ENCODE measurements at regions not wholly inside any gene's neighbourhood (a gene's known extent, or its start where the extent isn't known, plus 50 kb on each side); places are given as distances from the start of the nearest gene placed in this dataset.

GRCh38 chr3:168747697-168748096 lies 652.0 kb upstream of the GOLIM4 start:
- H3K27me3 ChIP-seq = no peaks in the 10 kb centered on the region
- intact Hi-C loops (cut with DNase I; ENCODE audit: low total_unique reads) = no loop called here
- WGBS, 2 donors = 79 to 85% methylated on average over 3 of the region's 3 CpGs
- no peak overlapping the region for H3K27ac ChIP-seq
- no peak for DNase-seq
- no peaks in the 10 kb centered on the region for H3K36me3 ChIP-seq (ENCODE audit: low read depth, missing control alignments)
- no peak for TF ChIP-seq POLR2A (IDR thresholded peaks at IDR 0.05)
- TF ChIP-seq, protein P1, sequence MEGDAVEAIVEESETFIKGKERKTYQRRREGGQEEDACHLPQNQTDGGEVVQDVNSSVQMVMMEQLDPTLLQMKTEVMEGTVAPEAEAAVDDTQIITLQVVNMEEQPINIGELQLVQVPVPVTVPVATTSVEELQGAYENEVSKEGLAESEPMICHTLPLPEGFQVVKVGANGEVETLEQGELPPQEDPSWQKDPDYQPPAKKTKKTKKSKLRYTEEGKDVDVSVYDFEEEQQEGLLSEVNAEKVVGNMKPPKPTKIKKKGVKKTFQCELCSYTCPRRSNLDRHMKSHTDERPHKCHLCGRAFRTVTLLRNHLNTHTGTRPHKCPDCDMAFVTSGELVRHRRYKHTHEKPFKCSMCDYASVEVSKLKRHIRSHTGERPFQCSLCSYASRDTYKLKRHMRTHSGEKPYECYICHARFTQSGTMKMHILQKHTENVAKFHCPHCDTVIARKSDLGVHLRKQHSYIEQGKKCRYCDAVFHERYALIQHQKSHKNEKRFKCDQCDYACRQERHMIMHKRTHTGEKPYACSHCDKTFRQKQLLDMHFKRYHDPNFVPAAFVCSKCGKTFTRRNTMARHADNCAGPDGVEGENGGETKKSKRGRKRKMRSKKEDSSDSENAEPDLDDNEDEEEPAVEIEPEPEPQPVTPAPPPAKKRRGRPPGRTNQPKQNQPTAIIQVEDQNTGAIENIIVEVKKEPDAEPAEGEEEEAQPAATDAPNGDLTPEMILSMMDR (IDR thresholded peaks at IDR 0.05) = no peak
- H3K4me3 ChIP-seq = no peak overlapping the region
- no peaks in the 10 kb centered on the region for H3K9me3 ChIP-seq
- H3K4me1 ChIP-seq = no peaks in the 10 kb centered on the region

DNA sequence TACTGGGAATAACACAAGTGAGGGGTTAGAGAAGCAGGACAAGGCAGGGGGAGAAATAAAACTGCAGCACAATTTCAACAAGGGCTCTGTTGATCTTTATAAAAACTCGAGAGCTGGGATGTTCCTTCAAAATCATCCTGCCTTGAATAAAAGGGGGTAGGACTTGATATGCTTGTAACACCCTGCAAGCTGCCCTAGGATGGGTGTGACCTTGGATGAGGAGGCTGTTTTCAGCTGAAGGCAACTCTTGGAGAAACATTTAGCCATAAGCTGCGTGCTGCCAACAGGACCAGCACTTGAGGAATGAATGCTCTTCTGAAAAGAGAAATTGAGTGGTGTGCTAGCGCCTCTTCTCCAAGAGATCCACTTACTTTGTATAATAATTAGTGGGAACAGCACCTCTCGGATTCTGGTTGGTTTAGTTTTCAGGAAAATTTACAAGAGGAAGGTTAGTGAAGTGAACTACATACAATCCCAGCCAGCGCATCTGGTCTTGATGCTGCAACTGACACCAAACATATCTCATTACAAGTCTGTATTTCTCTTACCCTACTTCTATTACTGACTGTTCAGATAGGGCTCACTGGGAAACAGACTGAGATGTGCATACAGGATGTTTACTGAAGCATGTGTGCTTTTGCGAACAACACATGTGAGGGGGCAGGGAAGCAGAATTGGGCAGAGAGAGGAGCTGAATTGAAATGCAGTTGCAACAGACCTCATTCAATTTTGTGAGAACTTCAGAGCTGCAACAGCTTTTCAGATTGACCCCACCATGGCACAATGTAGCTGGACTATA lies 643.0 kb upstream of the GOLIM4 start:
- WGBS, 2 donors = 85 to 88% methylated on average over 6 of the region's 6 CpGs
- intact Hi-C loops (cut with DNase I; ENCODE audit: low total_unique reads) = no loop called here
- TF ChIP-seq, protein P1 (IDR thresholded peaks at IDR 0.05) = no peak
- TF ChIP-seq POLR2A (IDR thresholded peaks at IDR 0.05) = no peak
- Histone ChIP-seq H3K27me3 (no peaks in the 10 kb centered on the region), H3K4me3 (no peak overlapping the region), H3K27ac (no peak overlapping the region), H3K4me1 (no peaks in the 10 kb centered on the region), H3K9me3 (no peaks in the 10 kb centered on the region), H3K36me3 (ENCODE audit: low read depth, missing control alignments) (no peaks in the 10 kb centered on the region)
- no peak for DNase-seq

DNA sequence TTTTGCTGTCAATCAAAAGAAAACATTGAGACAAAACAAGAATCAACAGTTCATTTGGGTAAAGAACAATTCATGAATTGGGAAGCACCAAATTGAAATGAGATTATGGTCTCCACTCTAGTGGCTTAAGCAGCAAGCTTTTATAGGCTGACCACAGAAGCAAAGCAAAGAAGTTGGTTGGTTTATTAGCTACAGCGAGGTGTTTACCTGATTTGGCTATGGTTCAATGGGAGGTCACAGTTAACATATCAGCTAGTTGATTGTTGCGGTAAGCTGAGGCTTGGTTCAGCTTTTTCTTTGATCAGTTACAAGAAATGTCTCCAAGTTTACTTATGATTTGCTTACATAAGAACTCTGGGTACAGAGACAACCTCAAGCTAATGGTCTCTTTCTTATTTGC lies 640.5 kb upstream of the GOLIM4 start:
- TF ChIP-seq, protein P1 (IDR thresholded peaks at IDR 0.05) = no peak
- no peak for TF ChIP-seq POLR2A (IDR thresholded peaks at IDR 0.05)
- Histone ChIP-seq H3K27ac (no peak overlapping the region), H3K9me3 (no peaks in the 10 kb centered on the region), H3K36me3 (ENCODE audit: low read depth, missing control alignments) (no peaks in the 10 kb centered on the region), H3K27me3 (no peaks in the 10 kb centered on the region), H3K4me3 (no peak overlapping the region), H3K4me1 (no peaks in the 10 kb centered on the region)
- DNase-seq = no peak
- WGBS, 2 donors = 91 to 93% methylated on average over 2 of the region's 2 CpGs
- intact Hi-C loops (cut with DNase I; ENCODE audit: low total_unique reads) = no loop called here

- Histone ChIP-seq H3K4me1 (no peaks in the 10 kb centered on the region), H3K27me3 (no peaks in the 10 kb centered on the region), H3K4me3 (no peak overlapping the region), H3K9me3 (no peaks in the 10 kb centered on the region), H3K36me3 (ENCODE audit: low read depth, missing control alignments) (no peaks in the 10 kb centered on the region), H3K27ac (no peak overlapping the region)
- whole genome bisulfite sequencing, 2 donors = 60 to 84% methylated on average over 3 of the region's 3 CpGs
- DNase-seq = no peak
- TF ChIP-seq, protein P1 (IDR thresholded peaks at IDR 0.05) = no peak
- no peak for TF ChIP-seq POLR2A (IDR thresholded peaks at IDR 0.05)
- intact Hi-C loops (cut with DNase I; ENCODE audit: low total_unique reads) = no loop called here
Measured at GRCh38 chr3:168730073-168730472, 634.3 kb upstream of the GOLIM4 start.

- Histone ChIP-seq H3K27ac (no peak overlapping the region), H3K4me1 (no peaks in the 10 kb centered on the region), H3K9me3 (no peaks in the 10 kb centered on the region), H3K36me3 (ENCODE audit: low read depth, missing control alignments) (no peaks in the 10 kb centered on the region), H3K27me3 (no peaks in the 10 kb centered on the region), H3K4me3 (no peak overlapping the region)
- intact Hi-C loops (cut with DNase I; ENCODE audit: low total_unique reads) = no loop called here
- no peak for TF ChIP-seq POLR2A (IDR thresholded peaks at IDR 0.05)
- TF ChIP-seq, protein P1 (IDR thresholded peaks at IDR 0.05) = no peak
- no peak for DNase-seq
Measured at GRCh38 chr3:168722091-168722490, 626.4 kb upstream of the GOLIM4 start.

Measured in testis (tissue), 2 donors.